Fibroblast of skin of left biceps (primary cell): ENCODE measurements at regions not wholly inside any gene's neighbourhood (a gene's known extent, or its start where the extent isn't known, plus 50 kb on each side); places are given as distances from the start of the nearest gene placed in this dataset.
A peak's percentile ranks its signal among the peaks of the same experiment; 100 is the strongest.

Source experiments
- DNase-seq, 2 experiments: peaks; one replicate each; pipeline ENCODE4 v3.0.0-alpha.2; 2013; ENCODE audit warnings: low read depth in 2 of 2

- DNase-seq = no peak
Measured at GRCh38 chr16:80418517-80419355, 122.1 kb upstream of the DYNLRB2 start.

GRCh38 chr16:80417706-80418271, 123.0 kb upstream of the DYNLRB2 start:
- no peak for DNase-seq

GRCh38 chr16:80408014-80408413, 132.8 kb upstream of the DYNLRB2 start:
- DNase-seq = no peak

- no peak for DNase-seq
Measured at GRCh38 chr16:80407265-80407987, 133.4 kb upstream of the DYNLRB2 start.

GRCh38 chr16:80404847-80405246, 135.9 kb upstream of the DYNLRB2 start:
- no peak for DNase-seq

GRCh38 chr16:80403894-80404293, 136.9 kb upstream of the DYNLRB2 start:
- DNase-seq = no peak

GRCh38 chr16:80390871-80391489, 149.8 kb upstream of the DYNLRB2 start:
- no peak for DNase-seq

- no peak for DNase-seq
Measured at GRCh38 chr16:80390046-80390445, 150.7 kb upstream of the DYNLRB2 start.

GRCh38 chr16:80389338-80389737, 151.5 kb upstream of the DYNLRB2 start:
- DNase-seq = no peak

- DNase-seq = no peak
Measured at GRCh38 chr16:80387318-80387921, 153.4 kb upstream of the DYNLRB2 start.

- DNase-seq = no peak
Measured at GRCh38 chr16:80384862-80385261, 155.9 kb upstream of the DYNLRB2 start.

- no peak for DNase-seq
Measured at GRCh38 chr16:80380514-80380913, 160.3 kb upstream of the DYNLRB2 start.

- DNase-seq = no peak
Measured at GRCh38 chr16:80377096-80377956, 163.5 kb upstream of the DYNLRB2 start.

GRCh38 chr16:80375973-80376372, 164.8 kb upstream of the DYNLRB2 start:
- no peak for DNase-seq

- DNase-seq = no peak
Measured at GRCh38 chr16:80375513-80375912, 165.3 kb upstream of the DYNLRB2 start.

GRCh38 chr16:80372341-80372740, 168.5 kb upstream of the DYNLRB2 start:
- no peak for DNase-seq

- peak; percentile 23 to 28 for DNase-seq
Measured at GRCh38 chr16:80369138-80369958, 171.4 kb upstream of the DYNLRB2 start.

GRCh38 chr16:80367037-80367658, 173.6 kb upstream of the DYNLRB2 start:
- DNase-seq = no peak

- DNase-seq = no peak
Measured at GRCh38 chr16:80366023-80366422, 174.8 kb upstream of the DYNLRB2 start.

- DNase-seq = no peak
Measured at GRCh38 chr16:80362816-80363215, 178.0 kb upstream of the DYNLRB2 start.
